GM21529 (cell line): ENCODE measurements at regions not wholly inside any gene's neighbourhood (a gene's known extent, or its start where the extent isn't known, plus 50 kb on each side); places are given as distances from the start of the nearest gene placed in this dataset.

Experiments used
- ATAC-seq: cut with Tn5 transposase; IDR thresholded peaks from one replicate; pipeline ENCODE4 v1.9.1; 2021; ENCODE audit not compliant: unreplicated experiment

DNA sequence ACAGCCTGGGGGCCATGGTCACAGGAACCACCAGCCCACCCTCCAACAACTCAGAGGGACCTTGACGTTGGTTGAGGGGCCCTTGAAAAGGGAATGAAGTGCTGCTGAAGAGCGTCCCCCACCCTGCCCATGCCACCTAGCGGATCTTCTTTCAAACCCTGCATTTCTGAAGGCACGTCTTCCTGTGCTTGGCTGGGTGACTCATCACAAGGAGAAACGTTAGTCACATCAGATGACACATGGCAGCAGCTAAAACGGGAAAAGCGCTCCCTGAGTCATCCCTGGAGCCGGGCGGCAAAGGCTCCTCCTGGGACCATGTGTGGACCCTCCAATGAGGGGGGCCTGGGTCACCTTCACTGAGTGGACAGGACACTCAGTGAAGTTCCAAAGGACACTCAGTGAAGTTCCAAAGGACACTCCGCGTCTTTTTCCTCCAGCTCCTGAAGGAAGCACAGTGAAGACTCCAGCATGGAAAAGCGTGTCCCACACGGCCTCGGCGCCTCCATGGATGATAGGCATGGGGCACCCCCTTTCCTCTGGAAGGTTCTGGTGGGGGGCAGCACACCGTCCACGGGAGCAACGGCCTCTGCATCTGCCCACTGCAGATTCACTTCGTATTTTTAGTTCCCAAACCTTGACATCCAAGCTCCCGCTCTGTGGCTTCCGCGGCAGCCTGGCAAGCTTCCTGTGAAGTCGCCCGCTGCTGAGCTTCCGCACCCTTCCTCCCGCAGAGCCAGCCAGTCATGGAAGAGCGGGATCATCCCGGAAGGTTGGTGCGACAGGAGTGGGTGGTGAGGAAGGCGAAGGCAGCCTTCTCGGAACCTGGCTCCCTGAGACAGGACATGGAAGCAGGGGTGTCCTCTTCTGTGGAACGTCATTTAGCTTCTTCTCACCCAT lies 383.4 kb downstream of the VRK1 start:
- no peak for ATAC-seq

GRCh38 chr14:97185186-97185585 lies 388.0 kb downstream of the VRK1 start:
- ATAC-seq, result no peak

DNA sequence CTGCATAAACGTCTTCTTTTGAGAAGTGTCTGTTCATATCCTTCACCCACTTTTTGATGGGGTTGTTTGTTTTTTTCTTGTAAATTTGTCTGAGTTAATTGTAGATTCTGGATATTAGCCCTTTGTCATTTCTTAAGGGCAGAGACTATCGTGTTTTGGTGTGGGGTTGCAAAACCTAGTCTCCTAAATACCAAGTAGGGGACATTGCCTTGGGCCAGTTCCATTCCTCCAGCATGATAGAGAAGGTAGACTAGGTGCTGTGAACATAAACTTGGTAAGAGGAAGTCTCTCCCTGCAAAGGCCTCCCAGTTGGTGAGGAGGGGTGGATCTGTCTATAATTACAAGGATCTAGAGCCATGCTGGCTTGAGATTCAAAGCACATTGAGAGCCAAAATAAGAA lies 390.7 kb downstream of the VRK1 start:
- no peak for ATAC-seq

DNA sequence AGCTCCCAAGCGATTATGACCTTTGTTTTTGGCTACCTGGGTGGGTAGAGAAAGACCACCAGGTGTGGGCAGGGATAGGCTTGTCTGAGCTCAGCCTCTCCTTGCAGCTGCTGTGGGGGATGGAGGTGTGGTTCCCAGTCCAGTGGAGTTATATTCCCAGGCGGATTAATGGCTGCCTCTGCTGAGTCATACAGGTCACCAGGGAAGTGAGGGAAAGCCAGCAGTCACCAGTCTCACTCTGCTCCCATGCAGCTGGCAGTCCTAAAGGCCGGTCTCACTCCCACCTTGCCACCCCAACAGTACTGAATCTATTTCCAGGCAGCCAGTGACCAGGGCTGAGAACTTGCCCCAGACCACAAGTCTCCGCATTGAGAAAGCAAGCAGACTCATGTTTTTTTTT lies 399.2 kb downstream of the VRK1 start:
- ATAC-seq, result no peak

DNA sequence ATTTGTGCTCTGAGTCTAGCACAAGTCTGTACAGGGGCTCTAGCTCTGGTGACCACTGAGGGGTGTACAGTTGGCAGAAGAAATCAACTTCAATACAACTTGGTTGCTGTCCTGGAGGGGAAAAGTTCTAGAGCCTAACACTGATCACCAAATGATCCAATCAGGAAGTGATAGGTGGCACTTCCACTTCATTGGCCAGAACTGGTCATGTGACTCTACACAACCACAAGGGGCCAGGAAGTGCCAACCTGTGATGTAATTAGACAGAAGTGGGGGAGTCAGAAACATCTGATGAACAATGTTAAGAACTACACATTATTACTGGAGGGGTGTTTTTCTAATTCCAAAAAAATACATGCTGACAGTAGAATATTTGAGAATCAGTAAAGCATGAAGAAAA lies 401.6 kb downstream of the VRK1 start:
- no peak for ATAC-seq

DNA sequence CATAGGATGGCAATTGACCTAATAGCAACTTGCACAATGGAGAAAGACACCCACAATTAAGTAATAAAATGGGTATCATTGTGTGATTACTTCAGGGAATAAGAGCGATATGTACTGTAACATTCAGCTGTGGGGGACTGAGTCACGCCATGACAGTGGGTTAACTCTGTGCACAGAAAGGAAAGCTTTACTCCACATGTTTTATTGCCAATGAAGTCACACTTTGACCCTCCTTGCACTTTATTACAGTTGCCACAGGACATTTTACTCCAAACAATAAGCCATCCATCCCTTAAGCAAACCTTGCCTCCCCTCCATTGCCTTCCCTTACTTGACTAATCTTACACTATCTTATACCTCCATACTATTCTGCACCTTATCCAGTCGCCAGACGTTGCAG lies 403.1 kb downstream of the VRK1 start:
- ATAC-seq, result no peak

DNA sequence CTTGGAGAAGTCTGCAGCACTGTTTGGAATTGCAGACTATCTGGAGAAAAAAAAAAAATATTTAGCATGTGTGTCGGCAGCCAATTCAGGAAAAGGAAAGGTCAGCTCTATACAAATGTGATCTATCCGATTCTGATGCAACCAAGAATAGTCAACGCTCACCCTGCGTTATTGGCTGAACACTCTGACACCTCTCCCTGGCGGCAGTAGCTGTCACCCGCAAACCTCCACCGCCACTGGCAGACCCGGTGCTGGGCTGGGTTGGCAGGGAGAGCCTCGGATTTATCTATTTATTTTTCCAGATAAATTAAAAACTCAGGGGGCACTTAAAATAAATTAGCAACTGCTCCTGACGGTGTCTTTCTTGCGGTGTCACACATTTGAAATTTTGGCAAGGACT lies 409.7 kb downstream of the VRK1 start:
- ATAC-seq, result no peak

GRCh38 chr14:97210202-97210601 lies 413.0 kb downstream of the VRK1 start:
- no peak for ATAC-seq

- no peak for ATAC-seq
Observed at GRCh38 chr14:97212399-97212798, 415.2 kb downstream of the VRK1 start.

DNA sequence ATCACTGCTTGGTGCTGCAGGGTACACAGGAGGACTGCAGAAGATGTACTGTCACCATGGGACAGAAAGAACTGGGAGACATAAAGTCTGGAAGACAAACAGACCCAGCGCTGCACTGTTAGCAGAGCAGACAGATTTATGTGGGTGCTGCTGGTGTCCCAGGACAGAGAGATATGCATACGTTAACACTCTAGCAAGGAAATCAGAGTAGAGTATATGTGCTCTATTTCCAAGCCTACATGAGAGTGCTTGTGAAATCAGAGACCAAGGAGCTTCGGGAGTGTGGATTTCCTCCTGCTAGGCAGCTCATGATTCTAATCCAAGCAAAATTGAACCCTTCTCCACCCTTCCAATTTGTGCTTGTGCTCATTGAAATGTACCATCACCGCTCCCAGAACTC lies 416.5 kb downstream of the VRK1 start:
- ATAC-seq, result no peak

GRCh38 chr14:97215263-97215969 lies 418.2 kb downstream of the VRK1 start:
- no peak for ATAC-seq

DNA sequence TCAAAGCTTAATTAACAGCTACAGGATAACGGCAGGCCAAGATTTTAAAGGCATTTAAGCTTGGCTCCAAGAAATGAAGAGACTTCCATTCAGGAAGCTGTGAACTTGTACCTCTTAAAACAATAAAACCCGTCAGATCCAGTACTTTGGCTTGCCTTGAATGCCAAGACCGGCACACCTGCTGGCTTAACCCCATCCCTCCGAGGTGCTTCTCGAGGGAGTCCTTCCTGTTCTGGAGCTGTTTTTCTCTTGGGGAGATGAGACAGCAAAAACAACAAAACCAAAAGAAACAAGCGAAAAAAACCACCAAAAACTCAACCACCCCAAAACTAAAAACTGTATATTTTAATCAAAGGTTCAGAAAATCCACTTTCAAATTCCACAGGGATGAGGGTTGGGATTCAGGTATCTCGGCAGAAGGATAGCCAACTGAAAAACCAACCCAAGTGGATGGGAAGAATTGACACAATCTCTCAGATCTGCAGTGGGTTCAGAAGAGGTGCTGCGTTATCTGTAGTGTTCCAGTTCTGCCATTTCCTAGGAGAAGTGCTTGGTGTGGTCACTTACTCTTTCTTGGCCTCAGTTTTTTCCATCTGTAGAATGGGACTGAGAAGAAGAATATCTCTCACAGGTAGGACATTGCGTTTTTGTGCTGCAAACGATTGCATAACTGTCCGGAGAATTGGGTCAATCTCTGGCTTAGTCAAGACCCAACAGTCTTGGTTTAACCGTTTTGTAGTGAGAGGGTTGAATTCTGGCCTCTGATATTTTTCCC lies 420.1 kb downstream of the VRK1 start:
- no peak for ATAC-seq

- ATAC-seq, result no peak
Observed at GRCh38 chr14:97218274-97218673, 421.1 kb downstream of the VRK1 start.

DNA sequence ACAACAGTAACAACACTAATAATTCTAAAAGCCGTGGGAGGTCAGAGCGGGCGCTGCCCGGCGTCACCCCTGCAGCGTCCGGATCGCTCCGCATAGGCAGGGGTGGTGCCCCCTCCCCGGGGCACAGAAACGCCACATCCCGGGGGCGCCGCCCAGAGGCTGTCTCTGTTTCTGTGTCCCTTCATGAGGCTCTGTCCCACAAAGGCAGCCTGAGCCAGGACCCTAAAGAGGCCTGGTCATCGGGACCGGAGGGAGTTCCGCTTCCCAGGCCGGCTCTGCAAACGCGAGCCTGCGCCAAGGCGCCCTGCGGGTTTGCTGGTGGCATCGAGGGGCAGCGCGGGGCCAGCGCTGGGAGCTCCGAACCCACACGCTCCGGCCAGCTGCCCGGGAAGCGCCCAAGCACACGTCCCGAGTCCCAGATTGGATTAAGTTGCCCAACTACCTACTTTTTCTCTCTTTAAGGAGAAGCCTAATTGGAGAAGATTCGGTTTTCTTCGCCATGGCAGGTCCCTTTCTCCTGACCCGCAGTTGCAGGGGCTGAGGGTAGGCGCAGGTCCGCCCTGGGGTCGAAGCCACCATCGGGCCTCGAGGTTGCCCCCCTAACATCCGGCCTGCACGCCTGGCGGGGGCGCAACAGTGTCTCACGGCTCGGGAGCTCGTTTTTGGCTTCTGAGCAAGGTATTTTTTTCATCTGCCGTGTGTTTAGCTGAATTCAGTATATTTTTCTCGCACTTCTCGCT lies 421.7 kb downstream of the VRK1 start:
- ATAC-seq, result no peak

DNA sequence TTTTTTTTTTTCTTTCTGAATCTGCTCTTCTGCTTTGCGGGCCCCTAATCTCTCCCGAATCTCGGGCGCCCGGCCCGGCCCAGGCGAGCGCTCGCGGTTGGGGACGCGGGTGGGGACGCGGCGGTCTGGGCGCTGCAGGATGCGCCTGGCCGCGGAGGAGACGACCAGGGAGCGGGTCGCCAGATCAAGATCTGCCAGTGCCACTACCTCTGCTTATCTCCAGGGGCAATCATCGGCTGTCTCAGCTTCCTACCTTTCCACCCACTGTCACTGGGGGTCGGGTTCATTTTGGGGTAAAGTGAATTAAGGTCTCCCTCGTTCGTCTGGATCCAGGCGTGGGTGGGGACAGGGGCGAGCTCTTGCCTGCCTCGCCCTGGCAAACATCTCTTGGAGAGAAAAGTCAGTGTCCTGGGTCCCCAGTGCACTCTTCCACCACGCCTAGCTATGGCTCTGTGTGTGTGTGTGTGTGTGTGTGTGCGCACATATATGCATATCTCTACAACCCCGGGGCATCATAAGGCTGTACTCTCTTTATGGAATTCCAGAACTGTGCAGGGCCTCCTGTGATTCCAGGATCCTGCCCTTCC lies 422.3 kb downstream of the VRK1 start:
- ATAC-seq, result no peak

- ATAC-seq, result no peak
Observed at GRCh38 chr14:97221572-97222285, 424.5 kb downstream of the VRK1 start.

DNA sequence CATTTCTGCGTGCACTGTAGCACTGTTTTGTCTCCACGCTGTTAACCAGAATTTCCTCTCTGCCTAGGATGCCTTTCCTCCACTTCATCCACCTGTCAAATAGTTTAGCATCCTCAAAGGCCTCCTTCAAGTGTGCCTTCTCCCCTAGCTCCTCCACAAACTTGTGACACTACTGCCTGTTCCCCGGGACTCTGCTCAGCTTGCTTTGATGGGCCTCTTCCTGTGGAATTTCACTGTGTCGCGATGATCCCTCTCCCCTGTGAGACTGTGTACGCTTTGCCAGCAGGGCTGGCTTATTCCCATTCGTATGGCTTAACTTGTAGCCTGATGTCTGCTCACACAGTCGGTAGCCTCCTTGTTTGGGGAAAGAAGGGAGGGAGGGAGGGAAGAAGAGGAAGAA lies 426.8 kb downstream of the VRK1 start:
- ATAC-seq, result no peak

DNA sequence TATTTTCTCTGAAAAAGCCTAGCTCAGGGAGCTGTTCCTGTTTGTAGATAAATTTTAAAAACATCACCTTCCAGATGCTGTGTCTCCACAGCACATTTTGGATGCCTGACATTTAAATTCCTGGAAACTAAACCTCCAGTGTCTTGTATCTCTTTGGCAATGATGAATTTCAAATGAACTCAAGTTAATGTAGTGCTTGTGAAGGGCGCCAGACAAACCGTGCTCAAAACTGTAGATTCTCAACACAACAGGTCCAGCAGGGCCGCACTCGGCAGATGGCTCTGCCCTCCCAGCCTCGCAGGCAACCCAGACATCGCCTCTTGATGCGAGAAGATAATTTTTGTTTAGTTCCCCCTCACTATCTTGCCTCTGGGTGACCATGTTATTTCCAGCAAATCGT lies 432.9 kb downstream of the VRK1 start:
- ATAC-seq, result no peak

- ATAC-seq, result no peak
Observed at GRCh38 chr14:97233319-97233985, 436.3 kb downstream of the VRK1 start.
